HG03108 (cell line): ENCODE measurements at regions not wholly inside any gene's neighbourhood (a gene's known extent, or its start where the extent isn't known, plus 50 kb on each side); places are given as distances from the start of the nearest gene placed in this dataset.
"Not testable (repeated sequence)": the region's sequence is repeated elsewhere in the genome, so short reads cannot be mapped to it uniquely, and the experiment has no call there.

Experiments
- ATAC-seq: cut with Tn5 transposase; IDR thresholded peaks from one replicate; pipeline ENCODE4 v1.9.1; 2021; ENCODE audit warnings: moderate library complexity; ENCODE audit not compliant: unreplicated experiment

GRCh38 chr6:93713974-93714373 lies 294.6 kb upstream of the EPHA7 start:
- ATAC-seq, result no peak

GRCh38 chr6:93703431-93703830 lies 284.1 kb upstream of the EPHA7 start:
- ATAC-seq, result no peak

GRCh38 chr6:93701526-93701925 lies 282.2 kb upstream of the EPHA7 start:
- ATAC-seq, result no peak

- no peak for ATAC-seq
Observed at GRCh38 chr6:93685494-93685893, 266.1 kb upstream of the EPHA7 start.

- ATAC-seq, result no peak
Observed at GRCh38 chr6:93684339-93684738, 265.0 kb upstream of the EPHA7 start.

GRCh38 chr6:93679836-93680235 lies 260.5 kb upstream of the EPHA7 start:
- ATAC-seq, result no peak

- ATAC-seq, result no peak
Observed at GRCh38 chr6:93678841-93679454, 259.6 kb upstream of the EPHA7 start.

- no peak for ATAC-seq
Observed at GRCh38 chr6:93677264-93677965, 258.1 kb upstream of the EPHA7 start.

GRCh38 chr6:93676581-93676980 lies 257.2 kb upstream of the EPHA7 start:
- no peak for ATAC-seq

- ATAC-seq, result no peak
Observed at GRCh38 chr6:93675856-93676417, 256.6 kb upstream of the EPHA7 start.

GRCh38 chr6:93663111-93663510 lies 243.8 kb upstream of the EPHA7 start:
- ATAC-seq, result no peak

GRCh38 chr6:93654548-93654947 lies 235.2 kb upstream of the EPHA7 start:
- no peak for ATAC-seq

GRCh38 chr6:93644611-93645010 lies 225.3 kb upstream of the EPHA7 start:
- ATAC-seq, result no peak

GRCh38 chr6:93639126-93639525 lies 219.8 kb upstream of the EPHA7 start:
- no peak for ATAC-seq

GRCh38 chr6:93636987-93637664 lies 217.8 kb upstream of the EPHA7 start:
- not testable (repeated sequence) for ATAC-seq

- ATAC-seq, result no peak
Observed at GRCh38 chr6:93624408-93624807, 205.0 kb upstream of the EPHA7 start.

- no peak for ATAC-seq
Observed at GRCh38 chr6:93621442-93621841, 202.1 kb upstream of the EPHA7 start.

GRCh38 chr6:93604951-93605350 lies 185.6 kb upstream of the EPHA7 start:
- ATAC-seq, result no peak

GRCh38 chr6:93592417-93592816 lies 173.1 kb upstream of the EPHA7 start:
- no peak for ATAC-seq

- no peak for ATAC-seq
Observed at GRCh38 chr6:93586306-93586705, 166.9 kb upstream of the EPHA7 start.

GRCh38 chr6:93584300-93584699 lies 164.9 kb upstream of the EPHA7 start:
- ATAC-seq, result no peak

- no peak for ATAC-seq
Observed at GRCh38 chr6:93581371-93581770, 162.0 kb upstream of the EPHA7 start.
